K562 (cell line): ENCODE measurements at regions not wholly inside any gene's neighbourhood (a gene's known extent, or its start where the extent isn't known, plus 50 kb on each side); places are given as distances from the start of the nearest gene placed in this dataset.

Experiments used
- CTCF ChIP-seq, 3 experiments: IDR thresholded peaks in 2 of 3; conservative IDR thresholded peaks in 1 of 3; 2 replicates each; pipeline ENCODE4 v1.5.1; 2011 to 2012; ENCODE audit warnings: low read length in 3 of 3, mild to moderate bottlenecking in 3 of 3, control low read depth in 2 of 3, improper control_type of control experiment in 1 of 3, inconsistent platforms in 1 of 3, low read depth in 1 of 3, mixed read lengths in 1 of 3, moderate library complexity in 1 of 3; ENCODE audit not compliant: insufficient read depth in 2 of 3
- EZH2 ChIP-seq: IDR thresholded peaks from 2 replicates; pipeline ENCODE4 v1.6.1; 2012; ENCODE audit warnings: low read depth, mild to moderate bottlenecking, inconsistent platforms, low read length, borderline replicate concordance
- KLF6 ChIP-seq: fragments of 250-450 bp; sonication (Bioruptor Pico); IDR thresholded peaks from 2 replicates; pipeline ENCODE4 v1.4.0; 2020; ENCODE audit warnings: mild to moderate bottlenecking, moderate library complexity, borderline replicate concordance
- SIN3A ChIP-seq, 2 experiments: fragments of 150-350 bp in 1 of 2; IDR thresholded peaks; 2 replicates each; pipeline ENCODE4 v1.6.1; 2011 to 2016; ENCODE audit warnings: borderline replicate concordance in 2 of 2, low read depth in 2 of 2, low read length in 2 of 2, mild to moderate bottlenecking in 2 of 2, moderate library complexity in 2 of 2; ENCODE audit not compliant: control insufficient read depth in 1 of 2
- SRSF9 ChIP-seq: fragments of 200-400 bp; formaldehyde crosslinking; IDR thresholded peaks from 2 replicates; pipeline ENCODE4 v1.6.1; 2017; ENCODE audit warnings: low read depth, low read length, borderline replicate concordance
- ZNF253 ChIP-seq: fragments of 250-450 bp; sonication (Bioruptor Pico); conservative IDR thresholded peaks from 2 replicates; pipeline ENCODE4 v1.6.1; 2021; ENCODE audit warnings: mild to moderate bottlenecking
- ZNF609 ChIP-seq: sonication (generic); formaldehyde crosslinking; IDR thresholded peaks from 2 replicates; pipeline ENCODE4 v1.8.1; 2023; ENCODE audit warnings: missing genetic modification reagents, mild to moderate bottlenecking, borderline replicate concordance

DNA sequence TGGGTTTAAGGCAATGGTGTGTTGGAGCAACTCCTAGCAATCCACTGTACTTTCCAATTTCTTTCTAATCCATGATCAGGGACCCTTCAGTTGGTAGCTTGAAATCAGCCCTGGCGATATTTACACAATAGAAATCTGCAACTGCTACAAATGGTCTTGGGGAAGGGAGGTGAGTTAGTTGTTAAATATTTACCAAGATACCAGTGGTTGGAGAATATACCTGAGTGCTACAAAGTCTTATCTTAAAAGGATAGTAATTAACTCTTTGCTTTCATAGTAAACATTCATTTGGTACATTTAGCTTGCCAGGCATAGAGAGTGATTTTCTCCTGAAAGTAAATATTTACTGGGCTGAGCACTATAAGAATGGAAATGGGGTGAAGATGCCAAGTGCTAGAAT lies 568.2 kb downstream of the BCKDHB start:
- TF ChIP-seq ZNF609 (CRISPR knock-in tag), result no peak
- no peak for TF ChIP-seq EZH2
- no peak for TF ChIP-seq ZNF253
- TF ChIP-seq SRSF9, result no peak
- TF ChIP-seq CTCF (IDR thresholded peaks at IDR 0.05 in 2 of 3, conservative IDR thresholded peaks at IDR 0.05 in 1 of 3; ENCODE audit: insufficient read depth in 2 of 3, low read depth in 1 of 3, low read length in 3 of 3), result no peak
- TF ChIP-seq SIN3A (IDR thresholded peaks at IDR 0.05; ENCODE audit: borderline replicate concordance in 2 of 2, control insufficient read depth in 1 of 2, low read depth in 2 of 2, low read length in 2 of 2), result no peak
- no peak for TF ChIP-seq KLF6 (CRISPR knock-in tag)
